Stimulated activated CD4-positive, alpha-beta T cell treated with anti-CD3 and anti-CD28 coated beads, TNF-alpha, amount 100 ng/mL, for 24 hours (primary cell): ENCODE measurements at regions not wholly inside any gene's neighbourhood (a gene's known extent, or its start where the extent isn't known, plus 50 kb on each side); places are given as distances from the start of the nearest gene placed in this dataset.

Experiments used
- DNase-seq, 3 experiments: peaks; one replicate each; pipeline ENCODE4 v3.0.0-alpha.2; 2020; ENCODE audit warnings: low read depth in 3 of 3

- DNase-seq: no peak
These were observed 367.0 kb upstream of the MARCKS start for GRCh38 chr6:113489952-113490746.

GRCh38 chr6:113491376-113491775 lies 365.8 kb upstream of the MARCKS start:
- DNase-seq: no peak

- DNase-seq: no peak
These were observed 363.2 kb upstream of the MARCKS start for GRCh38 chr6:113493991-113494390.

GRCh38 chr6:113495521-113495920 lies 361.6 kb upstream of the MARCKS start:
- no peak for DNase-seq

- DNase-seq: no peak
These were observed 361.0 kb upstream of the MARCKS start for GRCh38 chr6:113496166-113496565.

GRCh38 chr6:113500221-113500620 lies 356.9 kb upstream of the MARCKS start:
- DNase-seq: no peak

- DNase-seq: no peak
These were observed 352.0 kb upstream of the MARCKS start for GRCh38 chr6:113505084-113505699.

- DNase-seq: no peak
These were observed 348.9 kb upstream of the MARCKS start for GRCh38 chr6:113508249-113508648.

GRCh38 chr6:113511100-113511499 lies 346.0 kb upstream of the MARCKS start:
- DNase-seq: no peak

- no peak for DNase-seq
These were observed 344.6 kb upstream of the MARCKS start for GRCh38 chr6:113512576-113512975.

- no peak for DNase-seq
These were observed 344.1 kb upstream of the MARCKS start for GRCh38 chr6:113513086-113513485.

- no peak for DNase-seq
These were observed 334.8 kb upstream of the MARCKS start for GRCh38 chr6:113522376-113522775.

GRCh38 chr6:113524826-113525225 lies 332.3 kb upstream of the MARCKS start:
- no peak for DNase-seq

- DNase-seq: no peak
These were observed 330.6 kb upstream of the MARCKS start for GRCh38 chr6:113526553-113526952.

GRCh38 chr6:113526995-113527394 lies 330.1 kb upstream of the MARCKS start:
- no peak for DNase-seq

GRCh38 chr6:113528111-113528510 lies 329.0 kb upstream of the MARCKS start:
- no peak for DNase-seq

GRCh38 chr6:113529196-113529595 lies 327.9 kb upstream of the MARCKS start:
- no peak for DNase-seq

GRCh38 chr6:113529879-113530278 lies 327.3 kb upstream of the MARCKS start:
- DNase-seq: no peak

GRCh38 chr6:113530769-113531168 lies 326.4 kb upstream of the MARCKS start:
- no peak for DNase-seq

- DNase-seq: no peak
These were observed 317.9 kb upstream of the MARCKS start for GRCh38 chr6:113539202-113539601.

- no peak for DNase-seq
These were observed 317.5 kb upstream of the MARCKS start for GRCh38 chr6:113539623-113540022.

GRCh38 chr6:113540466-113540865 lies 316.7 kb upstream of the MARCKS start:
- no peak for DNase-seq

- no peak for DNase-seq
These were observed 306.0 kb upstream of the MARCKS start for GRCh38 chr6:113551168-113551567.

GRCh38 chr6:113556775-113557174 lies 300.4 kb upstream of the MARCKS start:
- DNase-seq: no peak
